HG03064 (cell line): ENCODE measurements at regions not wholly inside any gene's neighbourhood (a gene's known extent, or its start where the extent isn't known, plus 50 kb on each side); places are given as distances from the start of the nearest gene placed in this dataset.

ENCODE experiments used
- ATAC-seq: cut with Tn5 transposase; IDR thresholded peaks from one replicate; pipeline ENCODE4 v1.9.1; 2021; ENCODE audit warnings: low read depth; ENCODE audit not compliant: unreplicated experiment

GRCh38 chr10:110355141-110355831, 50.6 kb upstream of the SMNDC1 start:
- ATAC-seq: no peak

GRCh38 chr10:110355922-110356627, 51.4 kb upstream of the SMNDC1 start:
- ATAC-seq: peak; percentile 15

DNA sequence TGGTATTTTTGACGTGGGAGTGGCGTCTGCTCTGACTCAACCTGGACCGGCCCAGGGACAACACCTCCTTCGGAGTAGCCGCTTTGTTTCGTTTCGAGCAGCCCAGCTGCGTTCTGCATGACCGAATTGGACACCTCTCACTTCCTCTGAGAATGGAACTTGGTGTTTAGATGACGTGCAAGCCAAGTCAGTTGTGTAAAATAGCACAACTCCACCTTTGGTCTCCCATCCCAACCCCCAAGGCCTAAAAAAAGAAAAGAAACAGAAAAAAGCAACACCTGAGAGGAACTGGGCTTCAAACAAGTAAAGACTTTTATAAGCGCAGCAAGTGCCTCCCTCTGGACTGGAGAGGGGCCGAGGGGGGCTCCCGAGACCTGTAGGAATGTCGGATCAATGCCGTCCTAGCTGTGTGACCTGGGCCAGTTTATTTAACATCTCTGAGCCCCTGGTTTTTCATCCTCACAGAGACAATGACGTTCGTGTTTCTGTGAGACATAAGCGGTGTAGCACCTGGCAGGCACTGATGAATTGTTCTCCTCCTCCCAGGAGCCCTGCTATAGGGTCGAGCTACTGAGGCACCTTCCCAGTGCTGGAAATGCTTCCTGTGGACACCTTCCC, 52.0 kb upstream of the SMNDC1 start:
- ATAC-seq: peak; percentile 75

DNA sequence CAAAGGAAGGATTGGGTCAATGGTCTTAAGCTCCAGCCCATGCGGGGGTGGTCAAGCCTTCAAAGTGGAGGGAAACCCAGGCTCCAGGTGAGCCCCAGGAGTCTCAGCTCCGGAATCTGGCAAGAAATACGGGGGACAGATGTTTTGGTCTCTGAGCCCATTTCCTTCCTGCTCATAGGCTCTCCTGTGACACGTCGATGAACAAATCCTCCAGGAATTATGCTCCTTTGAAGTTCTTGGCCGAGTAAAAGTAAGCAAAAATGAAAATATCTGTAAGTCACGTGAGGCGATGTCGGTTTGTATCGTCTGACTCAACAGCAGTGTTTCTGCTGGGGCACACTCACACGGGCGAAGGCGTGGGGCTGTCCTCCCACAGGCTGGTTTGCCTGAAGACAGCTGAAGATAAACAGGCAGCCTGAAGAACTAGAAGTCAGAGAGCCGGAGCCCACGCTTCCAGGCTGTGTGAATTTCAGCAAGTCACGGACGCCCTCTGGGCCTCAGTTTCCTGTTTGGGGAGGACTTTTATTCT, 52.6 kb upstream of the SMNDC1 start:
- no peak for ATAC-seq

DNA sequence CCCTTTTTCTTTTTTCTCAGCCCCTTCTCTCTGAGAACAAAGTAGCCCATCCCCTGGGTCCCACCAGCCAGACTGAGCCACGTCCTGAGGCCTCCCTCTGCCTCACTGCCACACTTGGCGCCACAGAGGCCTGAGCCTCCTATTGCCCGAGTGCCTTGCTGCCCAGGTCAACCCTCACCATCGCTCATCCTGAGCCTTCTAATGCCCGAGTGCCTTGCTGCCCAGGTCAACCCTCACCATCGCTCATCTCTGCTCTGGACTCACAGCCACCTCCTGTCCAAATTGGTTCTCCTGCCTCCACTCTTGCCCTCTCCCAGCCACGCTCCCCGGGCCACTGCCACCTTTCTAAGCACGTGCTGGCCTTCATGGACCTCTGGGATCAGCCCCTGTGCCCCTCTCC, 53.2 kb upstream of the SMNDC1 start:
- ATAC-seq: no peak

- ATAC-seq: no peak
These were observed 53.6 kb upstream of the SMNDC1 start for GRCh38 chr10:110358278-110358677.

GRCh38 chr10:110358869-110359629, 54.3 kb upstream of the SMNDC1 start:
- no peak for ATAC-seq

- no peak for ATAC-seq
These were observed 56.2 kb upstream of the SMNDC1 start for GRCh38 chr10:110360857-110361474.

GRCh38 chr10:110361800-110362456, 57.2 kb upstream of the SMNDC1 start:
- ATAC-seq: no peak

- ATAC-seq: no peak
These were observed 59.1 kb upstream of the SMNDC1 start for GRCh38 chr10:110363572-110364411.

DNA sequence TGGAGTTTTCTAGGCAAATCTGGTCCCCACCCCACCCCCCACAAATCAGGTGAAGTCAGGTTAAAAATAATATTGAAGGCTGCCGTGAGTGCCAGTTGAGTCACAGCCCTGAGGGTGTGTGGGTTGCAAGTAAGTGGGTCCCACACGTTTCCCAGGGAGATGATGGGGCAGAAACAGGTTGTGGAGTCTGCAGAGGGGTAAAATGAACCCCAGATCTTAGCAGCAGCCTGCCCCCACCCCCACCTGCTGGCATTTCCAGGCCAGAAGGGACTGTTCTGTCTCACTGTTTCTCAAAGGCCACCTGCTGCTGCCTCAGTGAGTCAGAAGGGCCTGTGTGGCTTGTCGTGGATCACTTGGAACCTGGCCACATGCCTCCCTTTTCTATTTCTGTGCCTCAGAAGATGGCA, 59.8 kb upstream of the SMNDC1 start:
- ATAC-seq: no peak

- ATAC-seq: no peak
These were observed 60.8 kb upstream of the SMNDC1 start for GRCh38 chr10:110365356-110366143.

GRCh38 chr10:110366635-110367034, 61.9 kb upstream of the SMNDC1 start:
- ATAC-seq: no peak

DNA sequence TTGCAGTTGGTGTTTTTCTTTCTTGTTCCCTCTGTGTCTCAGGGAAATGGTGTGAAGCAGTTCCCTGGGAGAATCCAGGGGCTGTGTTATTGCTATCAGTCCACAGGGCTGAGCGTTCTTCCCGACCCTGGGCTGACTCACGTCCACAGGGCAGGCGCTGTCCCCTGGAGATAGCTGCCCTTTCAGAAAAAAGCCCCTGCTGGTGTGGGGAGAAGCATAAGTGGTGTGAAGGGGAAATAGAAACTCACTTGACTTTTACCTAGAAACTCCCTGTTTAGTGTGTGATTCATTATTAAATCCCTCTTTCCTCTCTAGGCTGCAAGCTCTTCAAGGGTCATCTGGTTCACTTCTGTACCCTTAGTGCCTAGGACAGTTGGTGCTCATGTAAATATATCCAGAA, 63.3 kb upstream of the SMNDC1 start:
- no peak for ATAC-seq

- no peak for ATAC-seq
These were observed 63.8 kb upstream of the SMNDC1 start for GRCh38 chr10:110368556-110368955.

DNA sequence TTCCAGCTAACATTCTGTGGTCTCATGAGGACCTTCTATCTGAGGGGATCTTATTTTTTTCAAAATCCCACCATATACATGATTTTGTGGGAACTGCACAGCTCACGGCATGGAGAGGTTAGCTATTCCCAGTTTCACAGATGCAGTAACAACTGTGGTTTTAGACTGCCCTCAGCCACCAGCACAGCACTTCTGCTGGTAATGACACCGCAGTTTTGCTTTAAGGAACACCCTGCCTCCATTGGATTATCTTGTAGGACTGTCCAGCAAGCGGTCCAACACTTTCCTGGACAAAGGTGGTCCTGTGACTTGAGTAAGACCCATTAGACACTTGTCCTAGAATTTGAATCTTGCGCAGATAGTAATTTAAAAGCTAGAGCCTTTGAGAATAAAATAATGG, 65.3 kb upstream of the SMNDC1 start:
- no peak for ATAC-seq

- no peak for ATAC-seq
These were observed 67.9 kb upstream of the SMNDC1 start for GRCh38 chr10:110372656-110373055.

GRCh38 chr10:110373059-110373458, 68.3 kb upstream of the SMNDC1 start:
- ATAC-seq: no peak
